NB4 (cell line): ENCODE measurements at regions not wholly inside any gene's neighbourhood (a gene's known extent, or its start where the extent isn't known, plus 50 kb on each side); places are given as distances from the start of the nearest gene placed in this dataset.

Experiments
- CTCF ChIP-seq: IDR thresholded peaks from one replicate; pipeline ENCODE4 v1.5.1; 2012; ENCODE audit warnings: low read depth, low read length
- POLR2A ChIP-seq: IDR thresholded peaks from 2 replicates; pipeline ENCODE4 v1.6.1; 2011; ENCODE audit warnings: mild to moderate bottlenecking; ENCODE audit not compliant: insufficient read length; ENCODE audit errors: extremely low read depth

- TF ChIP-seq CTCF = no peak
- no peak for TF ChIP-seq POLR2A
Measured at GRCh38 chr18:21943456-21943855, 202.9 kb downstream of the MIB1 start.
